ENCODE measurements at regions not wholly inside any gene's neighbourhood (a gene's known extent, or its start where the extent isn't known, plus 50 kb on each side); places are given as distances from the start of the nearest gene placed in this dataset.

DNA sequence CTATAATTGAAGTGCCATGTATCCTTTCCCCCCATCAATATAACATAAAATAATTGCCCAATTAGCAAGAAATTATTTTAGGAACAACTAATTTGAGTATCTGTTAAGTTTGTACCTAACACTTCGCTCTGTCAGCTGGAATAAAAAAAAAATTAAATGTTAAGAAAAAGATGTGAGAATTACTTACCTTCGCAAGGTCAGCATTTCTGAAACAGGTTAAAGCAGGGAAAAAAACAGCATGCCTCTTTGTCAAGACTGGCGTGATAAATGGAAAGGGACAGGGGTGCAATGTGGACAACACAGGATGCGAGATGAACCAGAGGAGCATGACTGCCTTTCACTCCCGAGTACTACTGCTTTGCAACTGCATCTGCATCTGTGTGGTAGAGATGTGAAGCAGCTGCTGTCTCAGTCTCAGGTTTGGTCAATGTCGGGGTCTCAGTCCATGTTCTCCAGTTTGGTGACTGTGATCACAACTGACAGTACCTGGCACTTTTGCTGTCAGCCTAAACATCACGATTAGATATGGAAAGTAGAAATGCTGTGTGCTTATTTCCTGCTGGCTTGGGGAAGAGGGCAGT, 565.4 kb upstream of the LRRTM1 start:
- TF ChIP-seq YY1 (IDR thresholded peaks at IDR 0.05; ENCODE audit: insufficient read depth, insufficient read length) (no peak), SUZ12 (IDR thresholded peaks at IDR 0.05; ENCODE audit: extremely low read depth, insufficient read depth, insufficient read length) (no peak)

All from NT2/D1 (cell line).